GM12873 (cell line): ENCODE measurements at regions not wholly inside any gene's neighbourhood (a gene's known extent, or its start where the extent isn't known, plus 50 kb on each side); places are given as distances from the start of the nearest gene placed in this dataset.

Experiments used
- CTCF ChIP-seq: IDR thresholded peaks from 2 replicates; pipeline ENCODE4 v1.5.1; 2012; ENCODE audit warnings: low read depth, mild to moderate bottlenecking, moderate library complexity, low read length, control low read depth; ENCODE audit not compliant: insufficient read depth; ENCODE audit errors: missing control alignments

- TF ChIP-seq CTCF = no peak
Observed at GRCh38 chr4:177103619-177104018, 206.1 kb upstream of the NEIL3 start.

- no peak for TF ChIP-seq CTCF
Observed at GRCh38 chr4:177105536-177105935, 204.1 kb upstream of the NEIL3 start.

GRCh38 chr4:177107288-177107921, 202.3 kb upstream of the NEIL3 start:
- TF ChIP-seq CTCF = no peak

GRCh38 chr4:177108708-177109107, 201.0 kb upstream of the NEIL3 start:
- no peak for TF ChIP-seq CTCF

- no peak for TF ChIP-seq CTCF
Observed at GRCh38 chr4:177109769-177110168, 199.9 kb upstream of the NEIL3 start.

- TF ChIP-seq CTCF = no peak
Observed at GRCh38 chr4:177116161-177116560, 193.5 kb upstream of the NEIL3 start.

GRCh38 chr4:177117256-177117655, 192.4 kb upstream of the NEIL3 start:
- no peak for TF ChIP-seq CTCF
